CD4-positive, alpha-beta memory T cell (primary cell): ENCODE measurements at regions not wholly inside any gene's neighbourhood (a gene's known extent, or its start where the extent isn't known, plus 50 kb on each side); places are given as distances from the start of the nearest gene placed in this dataset.

Source experiments
- CTCF ChIA-PET: fragments of 350-600 bp; sonication (Branson Sonifier 250); formaldehyde crosslinking; loops from one replicate; lab custom pipeline; 2021; ENCODE audit warnings: inconsistent platforms; ENCODE audit not compliant: partially characterized antibody; lab: Charles Lee
- POLR2A ChIA-PET: fragments of 350-600 bp; sonication (Branson Sonifier 250); formaldehyde crosslinking; loops from one replicate; lab custom pipeline; 2021; ENCODE audit not compliant: partially characterized antibody; lab: Charles Lee
- DNase-seq, 5 donors: peaks; one replicate each; pipeline versions ENCODE4 v3.0.0 to v3.0.0-alpha.2; 2020 to 2022; ENCODE audit warnings: mixed read lengths in 1 of 5
- H3K27ac ChIP-seq: one replicate; pipeline ENCODE4 v1.7.0; 2013; ENCODE audit warnings: low read depth, low read length
- H3K27me3 ChIP-seq: 2 replicates; pipeline ENCODE4 v1.7.0; 2013; ENCODE audit warnings: mild to moderate bottlenecking, low read length, moderate library complexity; ENCODE audit not compliant: insufficient read depth
- H3K36me3 ChIP-seq: 2 replicates; pipeline ENCODE4 v1.7.0; 2013; ENCODE audit warnings: mild to moderate bottlenecking, low read length, moderate library complexity; ENCODE audit not compliant: insufficient read depth
- H3K4me1 ChIP-seq: 2 replicates; pipeline ENCODE4 v1.7.0; 2013; ENCODE audit warnings: mild to moderate bottlenecking, low read length, moderate library complexity; ENCODE audit not compliant: insufficient read depth
- H3K4me3 ChIP-seq, 2 donors: one replicate each; pipeline ENCODE4 v1.7.0; 2013; ENCODE audit warnings: low read length in 2 of 2, mild to moderate bottlenecking in 1 of 2
- H3K9me3 ChIP-seq, 2 donors: one replicate each; pipeline ENCODE4 v1.7.0; 2013; ENCODE audit warnings: low read length in 2 of 2, control low read depth in 1 of 2; ENCODE audit not compliant: control insufficient read depth in 1 of 2
- H3K27ac Mint-ChIP-seq, 7 donors: one replicate each; pipeline ENCODE4 v1.8.0; 2020 to 2021; ENCODE audit warnings: mixed read lengths in 7 of 7, mild to moderate bottlenecking in 6 of 7, inconsistent platforms in 3 of 7, moderate library complexity in 3 of 7
- H3K27me3 Mint-ChIP-seq, 2 donors: one replicate each; pipeline ENCODE4 v1.8.0; 2020 to 2021; ENCODE audit warnings: mixed read lengths in 2 of 2
- H3K36me3 Mint-ChIP-seq, 2 donors: one replicate each; pipeline ENCODE4 v1.8.0; 2020 to 2021; ENCODE audit warnings: mixed read lengths in 2 of 2, inconsistent platforms in 1 of 2, mild to moderate bottlenecking in 1 of 2
- H3K4me1 Mint-ChIP-seq, 4 donors: one replicate each; pipeline ENCODE4 v1.8.0; 2020 to 2021; ENCODE audit warnings: mixed read lengths in 4 of 4, mild to moderate bottlenecking in 1 of 4
- H3K4me3 Mint-ChIP-seq, 8 donors: one replicate each; pipeline ENCODE4 v1.8.0; 2020 to 2021; ENCODE audit warnings: mixed read lengths in 8 of 8, mild to moderate bottlenecking in 7 of 8, moderate library complexity in 6 of 8, inconsistent platforms in 3 of 8
- H3K9me3 Mint-ChIP-seq, 8 donors: one replicate each; pipeline ENCODE4 v1.8.0; 2020 to 2021; ENCODE audit warnings: mixed read lengths in 8 of 8, mild to moderate bottlenecking in 5 of 8, inconsistent platforms in 3 of 8, moderate library complexity in 1 of 8
- intact Hi-C: fragments of 100-400 bp; cut with micrococcal nuclease; formaldehyde crosslinking; loops from one replicate; pipeline ENCODE4 v1.15.1; 2023

GRCh38 chr14:101230851-101231550 is 327.5 kb upstream of the RTL1 start:
- H3K4me1 Mint-ChIP-seq, result peaks cover 0 to 2% (median 0%) of the 10 kb centered on the region in 4 donors
- POLR2A ChIA-PET, result no interaction called here
- intact Hi-C loops, result no loop called here
- no peaks in the 10 kb centered on the region for H3K9me3 ChIP-seq
- H3K27me3 Mint-ChIP-seq, result peaks cover 2 to 3% of the 10 kb centered on the region in 2 donors
- H3K27ac ChIP-seq, result no peak overlapping the region
- CTCF ChIA-PET, result no interaction called here
- no peak overlapping the region for H3K4me3 ChIP-seq
- H3K4me3 Mint-ChIP-seq, result no peak overlapping the region
- no peak overlapping the region for H3K27ac Mint-ChIP-seq
- H3K36me3 ChIP-seq, result no peaks in the 10 kb centered on the region
- no peak for DNase-seq
- no peaks in the 10 kb centered on the region for H3K36me3 Mint-ChIP-seq
- H3K27me3 ChIP-seq, result no peaks in the 10 kb centered on the region
- H3K4me1 ChIP-seq, result no peaks in the 10 kb centered on the region
- H3K9me3 Mint-ChIP-seq, result peaks cover 0 to 4% (median 0%) of the 10 kb centered on the region in 8 donors

- POLR2A ChIA-PET, result no interaction called here
- no peak for DNase-seq
- no peak overlapping the region for H3K27ac Mint-ChIP-seq
Observed at GRCh38 chr14:101231828-101232227, 328.3 kb upstream of the RTL1 start.

DNA sequence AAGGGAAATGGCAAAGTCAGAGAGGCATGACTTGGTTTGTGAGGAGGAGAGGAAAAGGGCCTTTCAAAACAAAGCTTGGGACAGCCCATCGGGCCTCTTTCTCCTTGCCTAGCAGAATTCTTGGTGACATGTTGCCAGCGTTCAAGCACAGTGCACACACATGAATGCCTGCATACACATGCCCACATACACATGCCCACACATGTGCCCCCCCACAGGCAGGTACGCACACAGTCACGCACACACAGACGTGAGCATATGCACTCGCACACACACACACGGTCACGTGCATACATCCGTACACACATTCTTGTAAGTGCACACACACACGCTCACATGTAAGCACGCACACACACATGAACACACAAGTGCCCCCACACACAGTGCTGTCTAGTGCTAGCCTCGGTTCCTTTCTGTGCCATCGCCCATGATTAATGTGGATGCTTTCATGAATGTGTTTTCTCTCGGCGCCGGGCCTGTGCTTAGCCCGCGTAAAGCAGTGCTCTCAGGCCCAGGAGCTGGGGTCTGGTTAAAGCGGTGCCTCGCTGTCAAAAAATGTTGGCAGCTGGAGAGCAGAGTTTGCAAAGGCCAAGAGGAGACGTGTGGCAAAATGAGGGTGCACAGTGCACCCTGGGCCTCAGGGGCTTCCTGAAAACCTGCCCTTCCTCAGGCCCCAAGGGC is 328.8 kb upstream of the DIO3 start:
- intact Hi-C loops, result no loop called here
- POLR2A ChIA-PET, result no interaction called here
- Mint-ChIP-seq H3K27ac (no peak overlapping the region), H3K9me3 (peaks cover 0 to 4% (median 0%) of the 10 kb centered on the region in 8 donors), H3K4me3 (no peak overlapping the region), H3K27me3 (peaks cover 1 to 5% of the 10 kb centered on the region in 2 donors), H3K4me1 (peaks cover 0 to 2% (median 0%) of the 10 kb centered on the region in 4 donors), H3K36me3 (no peaks in the 10 kb centered on the region)
- no peak overlapping the region for H3K27ac ChIP-seq
- no peaks in the 10 kb centered on the region for H3K4me1 ChIP-seq
- no peaks in the 10 kb centered on the region for H3K27me3 ChIP-seq
- no peaks in the 10 kb centered on the region for H3K36me3 ChIP-seq
- no peak for DNase-seq
- no peak overlapping the region for H3K4me3 ChIP-seq
- no peaks in the 10 kb centered on the region for H3K9me3 ChIP-seq
- CTCF ChIA-PET, result no interaction called here

More at GRCh38 chr14:101231828-101232227, 328.3 kb upstream of the RTL1 start:
- intact Hi-C loops, result no loop called here
- no peaks in the 10 kb centered on the region for H3K36me3 Mint-ChIP-seq
- Histone ChIP-seq H3K4me3 (no peak overlapping the region), H3K27ac (no peak overlapping the region), H3K27me3 (no peaks in the 10 kb centered on the region), H3K36me3 (no peaks in the 10 kb centered on the region), H3K9me3 (no peaks in the 10 kb centered on the region), H3K4me1 (no peaks in the 10 kb centered on the region)
- no peak overlapping the region for H3K4me3 Mint-ChIP-seq
- CTCF ChIA-PET, result no interaction called here
- peaks cover 3 to 5% of the 10 kb centered on the region in 2 donors for H3K27me3 Mint-ChIP-seq
- H3K4me1 Mint-ChIP-seq, result peaks cover 0 to 2% (median 0%) of the 10 kb centered on the region in 4 donors
- peaks cover 0 to 4% (median 0%) of the 10 kb centered on the region in 8 donors for H3K9me3 Mint-ChIP-seq

DNA sequence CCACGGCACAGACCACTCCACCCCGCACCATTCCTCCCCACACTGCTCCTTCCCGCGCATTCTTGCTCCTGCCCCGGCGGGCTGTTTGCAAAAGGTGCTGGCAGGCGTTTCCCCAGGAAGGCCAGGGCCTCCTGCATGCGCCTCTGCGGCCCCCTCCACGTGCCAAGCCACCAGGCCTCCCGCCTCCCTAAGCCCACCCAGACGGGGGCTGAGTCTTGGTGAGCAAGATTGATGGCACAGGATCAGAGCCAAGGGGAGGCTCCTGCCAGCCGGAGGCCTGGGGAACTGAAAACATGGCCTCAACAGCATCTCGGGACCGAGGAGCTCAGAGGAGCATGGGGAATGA is 328.3 kb upstream of the DIO3 start:
- H3K27ac Mint-ChIP-seq, result no peak overlapping the region
- intact Hi-C loops, result no loop called here
- H3K36me3 ChIP-seq, result no peaks in the 10 kb centered on the region
- peaks cover 0 to 2% (median 0%) of the 10 kb centered on the region in 4 donors for H3K4me1 Mint-ChIP-seq
- ChIA-PET POLR2A (no interaction called here), CTCF (no interaction called here)
- no peaks in the 10 kb centered on the region for H3K27me3 ChIP-seq
- DNase-seq, result no peak
- H3K4me3 Mint-ChIP-seq, result no peak overlapping the region
- no peaks in the 10 kb centered on the region for H3K9me3 ChIP-seq
- H3K27ac ChIP-seq, result no peak overlapping the region
- H3K4me3 ChIP-seq, result no peak overlapping the region
- peaks cover 0 to 3% (median 0%) of the 10 kb centered on the region in 8 donors for H3K9me3 Mint-ChIP-seq
- no peaks in the 10 kb centered on the region for H3K36me3 Mint-ChIP-seq
- no peaks in the 10 kb centered on the region for H3K4me1 ChIP-seq
- peaks cover 1 to 5% of the 10 kb centered on the region in 2 donors for H3K27me3 Mint-ChIP-seq

- no peak overlapping the region for H3K27ac Mint-ChIP-seq
- Histone ChIP-seq H3K36me3 (no peaks in the 10 kb centered on the region), H3K4me1 (no peaks in the 10 kb centered on the region), H3K27ac (no peak overlapping the region), H3K4me3 (no peak overlapping the region), H3K27me3 (no peaks in the 10 kb centered on the region), H3K9me3 (no peaks in the 10 kb centered on the region)
- peaks cover 1 to 6% of the 10 kb centered on the region in 2 donors for H3K27me3 Mint-ChIP-seq
- DNase-seq, result no peak
- POLR2A ChIA-PET, result no interaction called here
- intact Hi-C loops, result no loop called here
- CTCF ChIA-PET, result no interaction called here
- H3K9me3 Mint-ChIP-seq, result peaks cover 0 to under 1% (median 0%) of the 10 kb centered on the region in 8 donors
- no peaks in the 10 kb centered on the region for H3K36me3 Mint-ChIP-seq
- H3K4me3 Mint-ChIP-seq, result no peak overlapping the region
- H3K4me1 Mint-ChIP-seq, result peaks cover 0 to 2% (median 0%) of the 10 kb centered on the region in 4 donors
Observed at GRCh38 chr14:101233391-101233790, 327.9 kb upstream of the DIO3 start.

DNA sequence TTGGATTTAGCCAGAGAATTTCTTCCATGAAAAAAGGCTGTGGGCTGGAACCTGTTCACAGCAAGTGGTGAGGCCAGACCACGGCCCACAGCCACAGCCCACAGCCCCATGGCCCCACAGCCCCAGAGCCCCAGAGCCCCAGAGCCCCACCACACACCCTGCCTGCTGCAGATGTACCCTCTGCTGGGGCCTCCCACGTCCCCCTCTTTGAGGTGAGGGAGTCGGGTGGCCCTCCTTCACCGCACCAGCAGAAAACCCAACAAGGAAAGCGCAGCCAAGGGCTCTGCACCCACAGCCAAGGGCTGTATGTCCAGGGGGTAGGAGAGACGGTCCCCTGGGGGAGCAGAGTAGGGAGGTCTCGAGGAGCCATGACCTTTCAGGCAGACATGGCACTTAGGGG is 327.5 kb upstream of the DIO3 start:
- H3K4me1 ChIP-seq, result no peaks in the 10 kb centered on the region
- Mint-ChIP-seq H3K9me3 (no peaks in the 10 kb centered on the region), H3K4me1 (peaks cover 0 to 2% (median 0%) of the 10 kb centered on the region in 4 donors), H3K27me3 (peaks cover 1 to 10% of the 10 kb centered on the region in 2 donors), H3K4me3 (no peak overlapping the region), H3K27ac (no peak overlapping the region), H3K36me3 (no peaks in the 10 kb centered on the region)
- ChIA-PET CTCF (no interaction called here), POLR2A (no interaction called here)
- H3K4me3 ChIP-seq, result no peak overlapping the region
- intact Hi-C loops, result no loop called here
- no peaks in the 10 kb centered on the region for H3K36me3 ChIP-seq
- H3K9me3 ChIP-seq, result no peaks in the 10 kb centered on the region
- no peak for DNase-seq
- H3K27me3 ChIP-seq, result no peaks in the 10 kb centered on the region
- H3K27ac ChIP-seq, result no peak overlapping the region

DNA sequence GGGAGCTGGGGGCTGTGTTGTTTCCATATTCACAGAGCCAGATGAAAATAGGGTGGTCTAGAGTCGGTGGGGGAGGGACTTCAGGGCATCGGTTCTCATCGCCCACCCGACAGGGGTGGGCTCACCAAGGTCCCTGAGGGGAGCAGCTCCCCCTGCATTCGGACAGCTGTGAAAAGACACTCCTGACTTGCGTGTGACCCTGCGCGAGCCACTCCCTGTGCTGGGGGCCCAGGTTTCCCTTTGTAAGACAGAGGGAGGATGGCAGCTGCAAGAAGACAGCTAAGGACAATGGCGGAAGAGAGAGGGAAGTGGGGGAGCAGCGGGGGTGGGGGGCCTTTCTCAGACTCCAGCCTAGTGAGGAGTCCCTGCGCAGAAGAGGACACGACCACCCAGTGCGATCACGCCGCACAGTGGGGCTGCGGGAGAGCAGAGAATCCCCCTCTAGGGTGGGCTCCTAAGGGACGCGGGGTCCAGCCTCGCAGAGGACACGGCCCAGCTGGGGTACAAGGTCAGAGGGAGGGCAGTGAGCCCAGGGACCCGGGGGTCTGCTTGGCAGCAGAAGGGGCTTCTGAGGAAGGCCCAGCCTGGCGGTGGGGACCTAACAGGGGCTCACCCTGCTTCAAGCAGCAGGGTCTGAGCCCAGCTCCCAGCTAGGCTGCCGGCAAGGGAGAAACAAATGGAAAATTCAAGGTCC is 326.9 kb upstream of the DIO3 start:
- ChIA-PET POLR2A (no interaction called here), CTCF (no interaction called here)
- H3K27ac ChIP-seq, result no peak overlapping the region
- peaks cover 0 to 10% of the 10 kb centered on the region in 2 donors for H3K27me3 Mint-ChIP-seq
- no peaks in the 10 kb centered on the region for H3K36me3 Mint-ChIP-seq
- intact Hi-C loops, result no loop called here
- no peak for DNase-seq
- no peaks in the 10 kb centered on the region for H3K9me3 ChIP-seq
- H3K9me3 Mint-ChIP-seq, result no peaks in the 10 kb centered on the region
- H3K4me1 Mint-ChIP-seq, result peaks cover 0 to 2% (median 0%) of the 10 kb centered on the region in 4 donors
- H3K4me3 ChIP-seq, result no peak overlapping the region
- H3K4me1 ChIP-seq, result no peaks in the 10 kb centered on the region
- H3K4me3 Mint-ChIP-seq, result no peak overlapping the region
- H3K27me3 ChIP-seq, result no peaks in the 10 kb centered on the region
- no peak overlapping the region for H3K27ac Mint-ChIP-seq
- no peaks in the 10 kb centered on the region for H3K36me3 ChIP-seq
